Keratinocyte (primary cell): ENCODE measurements at regions not wholly inside any gene's neighbourhood (a gene's known extent, or its start where the extent isn't known, plus 50 kb on each side); places are given as distances from the start of the nearest gene placed in this dataset.

Experiments
- EZH2 ChIP-seq: IDR thresholded peaks from one replicate; pipeline ENCODE4 v1.6.1; 2012; ENCODE audit warnings: inconsistent platforms, mild to moderate bottlenecking, low read length, moderate library complexity
- TF ChIP-seq, protein P1 (sequence below), 3 experiments: IDR thresholded peaks in 1 of 3; conservative IDR thresholded peaks in 1 of 3; optimal IDR thresholded peaks in 1 of 3; 2 replicates in 2 of 3; 3 replicates in 1 of 3; pipeline versions ENCODE3 to v1.5.1; 2011; ENCODE audit warnings: low read length in 3 of 3, mild to moderate bottlenecking in 3 of 3, moderate library complexity in 2 of 3, control low read depth in 1 of 3, inconsistent platforms in 1 of 3; ENCODE audit not compliant: insufficient read depth in 2 of 3; ENCODE audit errors: extremely low read depth in 1 of 3

DNA sequence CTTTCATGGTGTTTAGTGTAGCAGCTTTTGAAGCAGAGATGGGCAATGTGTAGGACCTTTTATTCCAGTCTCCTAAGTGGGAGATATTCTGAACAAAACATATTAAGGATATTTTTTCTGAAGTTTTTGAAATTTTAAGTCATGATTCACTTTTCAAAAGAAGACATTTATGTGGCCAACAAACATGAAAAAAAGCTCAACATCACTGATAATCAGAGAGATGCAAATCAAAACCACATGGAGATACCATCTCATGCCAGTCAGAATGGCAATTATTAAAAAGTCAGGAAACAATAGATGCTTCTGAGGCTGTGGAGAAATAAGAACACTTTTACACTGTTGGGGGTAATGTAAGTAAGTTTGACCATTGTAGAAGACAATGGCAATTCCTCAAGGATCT, 76.0 kb downstream of the FAT4 start:
- TF ChIP-seq, protein P1, sequence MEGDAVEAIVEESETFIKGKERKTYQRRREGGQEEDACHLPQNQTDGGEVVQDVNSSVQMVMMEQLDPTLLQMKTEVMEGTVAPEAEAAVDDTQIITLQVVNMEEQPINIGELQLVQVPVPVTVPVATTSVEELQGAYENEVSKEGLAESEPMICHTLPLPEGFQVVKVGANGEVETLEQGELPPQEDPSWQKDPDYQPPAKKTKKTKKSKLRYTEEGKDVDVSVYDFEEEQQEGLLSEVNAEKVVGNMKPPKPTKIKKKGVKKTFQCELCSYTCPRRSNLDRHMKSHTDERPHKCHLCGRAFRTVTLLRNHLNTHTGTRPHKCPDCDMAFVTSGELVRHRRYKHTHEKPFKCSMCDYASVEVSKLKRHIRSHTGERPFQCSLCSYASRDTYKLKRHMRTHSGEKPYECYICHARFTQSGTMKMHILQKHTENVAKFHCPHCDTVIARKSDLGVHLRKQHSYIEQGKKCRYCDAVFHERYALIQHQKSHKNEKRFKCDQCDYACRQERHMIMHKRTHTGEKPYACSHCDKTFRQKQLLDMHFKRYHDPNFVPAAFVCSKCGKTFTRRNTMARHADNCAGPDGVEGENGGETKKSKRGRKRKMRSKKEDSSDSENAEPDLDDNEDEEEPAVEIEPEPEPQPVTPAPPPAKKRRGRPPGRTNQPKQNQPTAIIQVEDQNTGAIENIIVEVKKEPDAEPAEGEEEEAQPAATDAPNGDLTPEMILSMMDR (optimal IDR thresholded peaks at IDR 0.05 in 1 of 3, IDR thresholded peaks at IDR 0.05 in 1 of 3, conservative IDR thresholded peaks at IDR 0.05 in 1 of 3; ENCODE audit: extremely low read depth in 1 of 3, insufficient read depth in 2 of 3, low read length in 3 of 3) = no peak
- TF ChIP-seq EZH2 = no peak
